ENCODE measurements at regions not wholly inside any gene's neighbourhood (a gene's known extent, or its start where the extent isn't known, plus 50 kb on each side); places are given as distances from the start of the nearest gene placed in this dataset.

GRCh38 chr22:22047776-22048175, 65.2 kb upstream of the TOP3B start:
- WGBS (ENCODE audit: insufficient coverage, low coverage, low lambda C conversion rate, missing lambda C conversion rate): 79% methylated on average over 4 of the region's 4 CpGs
- ATAC-seq (no peak), DNase-seq (no peak)
- TF ChIP-seq CTCF (IDR thresholded peaks at IDR 0.05) (no peak), POLR2A (IDR thresholded peaks at IDR 0.05) (no peak)
- Histone ChIP-seq H3K27me3 (no peaks in the 10 kb centered on the region), H3K9me3 (no peaks in the 10 kb centered on the region), H3K4me3 (no peak overlapping the region), H3K36me3 (no peaks in the 10 kb centered on the region), H3K4me1 (no peaks in the 10 kb centered on the region), H3K27ac (no peak overlapping the region)
- intact Hi-C loops (cut with DNase I): no loop called here

GRCh38 chr22:22047266-22047665, 64.7 kb upstream of the TOP3B start:
- 85% methylated on average over 3 of the region's 3 CpGs for WGBS (ENCODE audit: insufficient coverage, low coverage, low lambda C conversion rate, missing lambda C conversion rate)
- ATAC-seq: no peak
- Histone ChIP-seq H3K4me1 (no peaks in the 10 kb centered on the region), H3K27me3 (no peaks in the 10 kb centered on the region), H3K9me3 (no peaks in the 10 kb centered on the region), H3K4me3 (no peak overlapping the region), H3K27ac (no peak overlapping the region), H3K36me3 (no peaks in the 10 kb centered on the region)
- DNase-seq: no peak
- intact Hi-C loops (cut with DNase I): no loop called here
- no peak for TF ChIP-seq CTCF (IDR thresholded peaks at IDR 0.05)
- no peak for TF ChIP-seq POLR2A (IDR thresholded peaks at IDR 0.05)

GRCh38 chr22:22046370-22046769, 63.8 kb upstream of the TOP3B start:
- Histone ChIP-seq H3K9me3 (no peaks in the 10 kb centered on the region), H3K4me3 (no peak overlapping the region), H3K27me3 (no peaks in the 10 kb centered on the region), H3K27ac (no peak overlapping the region), H3K4me1 (no peaks in the 10 kb centered on the region), H3K36me3 (no peaks in the 10 kb centered on the region)
- TF ChIP-seq POLR2A (IDR thresholded peaks at IDR 0.05): no peak
- no peak for TF ChIP-seq CTCF (IDR thresholded peaks at IDR 0.05)
- DNase-seq: no peak
- no peak for ATAC-seq
- intact Hi-C loops (cut with DNase I): no loop called here
- WGBS (ENCODE audit: insufficient coverage, low coverage, low lambda C conversion rate, missing lambda C conversion rate): 74% methylated on average over 3 of the region's 3 CpGs

GRCh38 chr22:22045571-22046335, 63.2 kb upstream of the TOP3B start:
- DNase-seq (no peak), ATAC-seq (no peak)
- WGBS (ENCODE audit: insufficient coverage, low coverage, low lambda C conversion rate, missing lambda C conversion rate): 68% methylated on average over 5 of the region's 6 CpGs
- Histone ChIP-seq H3K27me3 (no peaks in the 10 kb centered on the region), H3K4me1 (no peaks in the 10 kb centered on the region), H3K27ac (no peak overlapping the region), H3K36me3 (no peaks in the 10 kb centered on the region), H3K4me3 (no peak overlapping the region), H3K9me3 (no peaks in the 10 kb centered on the region)
- intact Hi-C loops (cut with DNase I): no loop called here
- no peak for TF ChIP-seq CTCF (IDR thresholded peaks at IDR 0.05)
- TF ChIP-seq POLR2A (IDR thresholded peaks at IDR 0.05): no peak

Data from right lobe of liver (tissue), 6 donors.